Prostate gland (tissue), 2 donors: ENCODE measurements at regions not wholly inside any gene's neighbourhood (a gene's known extent, or its start where the extent isn't known, plus 50 kb on each side); places are given as distances from the start of the nearest gene placed in this dataset.

ENCODE experiments used
- CTCF ChIP-seq, 4 experiments: fragments of 200-600 bp in 2 of 4; fragments of 450-650 bp in 2 of 4; sonication (generic) in 2 of 4; IDR thresholded peaks; 1 replicate in 3 of 4; 2 replicates in 1 of 4; pipeline ENCODE4 v1.5.1; 2016 to 2019; ENCODE audit warnings: antibody characterized with exemption in 4 of 4, mild to moderate bottlenecking in 2 of 4, moderate library complexity in 2 of 4
- POLR2A ChIP-seq: fragments of 450-650 bp; IDR thresholded peaks from one replicate; pipeline ENCODE4 v1.6.1; 2016; ENCODE audit warnings: antibody characterized with exemption, mild to moderate bottlenecking
- POLR2AphosphoS5 ChIP-seq: sonication (generic); formaldehyde crosslinking; IDR thresholded peaks from one replicate; pipeline ENCODE4 v1.6.1; 2017; ENCODE audit warnings: antibody characterized with exemption

GRCh38 chr11:92855607-92856405 lies 113.6 kb upstream of the MTNR1B start:
- TF ChIP-seq CTCF (IDR thresholded peaks at IDR 0.05) (no peak), POLR2AphosphoS5 (no peak), POLR2A (no peak)
